B cell (primary cell): ENCODE measurements at regions not wholly inside any gene's neighbourhood (a gene's known extent, or its start where the extent isn't known, plus 50 kb on each side); places are given as distances from the start of the nearest gene placed in this dataset.
"Not testable (repeated sequence)": the region's sequence is repeated elsewhere in the genome, so short reads cannot be mapped to it uniquely, and the experiment has no call there.

Source experiments
- ATAC-seq: fragments of 200-7000 bp; cut with Tn5 transposase; one replicate; pipeline ENCODE4 v1.10.0; 2021; ENCODE audit warnings: low read depth, mild to moderate bottlenecking, moderate number of reproducible peaks, moderate library complexity
- CTCF ChIA-PET: fragments of 350-600 bp; sonication (Branson Sonifier 250); formaldehyde crosslinking; loops from one replicate; lab custom pipeline; 2021; ENCODE audit warnings: antibody characterized with exemption, inconsistent platforms; lab: Charles Lee
- POLR2A ChIA-PET: fragments of 350-600 bp; sonication (Branson Sonifier 250); formaldehyde crosslinking; loops from one replicate; lab custom pipeline; 2021; ENCODE audit warnings: antibody characterized with exemption; lab: Charles Lee
- DNase-seq: peaks from one replicate; pipeline ENCODE4 v3.0.0; 2013
- H2AFZ ChIP-seq: 2 replicates; pipeline ENCODE4 v1.6.1; 2012; ENCODE audit warnings: mild to moderate bottlenecking, low read depth, low read length; ENCODE audit not compliant: insufficient read depth, poor library complexity, severe bottlenecking
- H3K27ac ChIP-seq, 2 donors: 1 replicate in 1 of 2; 2 replicates in 1 of 2; pipeline ENCODE4 v1.5.1; 2012 to 2013; ENCODE audit warnings: low read length in 2 of 2, mild to moderate bottlenecking in 2 of 2, moderate library complexity in 1 of 2
- H3K27me3 ChIP-seq, 4 experiments: fragments of 200-600 bp in 1 of 4; sonication (generic) in 1 of 4; replicated peaks in 1 of 4; 1 replicate in 2 of 4; 2 replicates in 2 of 4; pipeline versions ENCODE4 v1.6.1 to v1.7.0; 2013 to 2016; ENCODE audit warnings: low read length in 3 of 4, mild to moderate bottlenecking in 2 of 4, mixed read lengths in 1 of 4, moderate library complexity in 1 of 4; ENCODE audit not compliant: insufficient read depth in 4 of 4, control insufficient read depth in 3 of 4; ENCODE audit errors: control extremely low read depth in 1 of 4
- H3K36me3 ChIP-seq, 2 experiments: replicated peaks in 1 of 2; 1 replicate in 1 of 2; 2 replicates in 1 of 2; pipeline versions ENCODE4 v1.6.1 to v1.7.1; 2013; ENCODE audit warnings: low read length in 1 of 2; ENCODE audit not compliant: insufficient read depth in 2 of 2, control insufficient read depth in 1 of 2; ENCODE audit errors: control extremely low read depth in 1 of 2, extremely low read depth in 1 of 2
- H3K4me1 ChIP-seq, 2 donors: fragments of 200-600 bp in 1 of 2; sonication (generic) in 1 of 2; 1 replicate in 1 of 2; 2 replicates in 1 of 2; pipeline versions ENCODE4 v1.5.1 to v1.6.1; 2013 to 2017; ENCODE audit warnings: low read length in 2 of 2; ENCODE audit not compliant: control insufficient read depth in 2 of 2, insufficient read depth in 2 of 2
- H3K4me2 ChIP-seq: replicated peaks from 2 replicates; pipeline ENCODE3; 2012; ENCODE audit warnings: mild to moderate bottlenecking, low read depth, low read length; ENCODE audit not compliant: poor library complexity, severe bottlenecking
- H3K4me3 ChIP-seq, 5 experiments: fragments of 200-600 bp in 1 of 5; sonication (generic) in 1 of 5; 1 replicate in 3 of 5; 2 replicates in 2 of 5; pipeline versions ENCODE4 v1.5.1 to v1.7.0; 2011 to 2016; ENCODE audit warnings: low read length in 4 of 5, mild to moderate bottlenecking in 4 of 5, low read depth in 2 of 5, control low read depth in 1 of 5, moderate library complexity in 1 of 5; ENCODE audit not compliant: insufficient read depth in 1 of 5; ENCODE audit errors: control extremely low read depth in 1 of 5, extremely low read depth in 1 of 5
- H3K79me2 ChIP-seq: fragments of 200-600 bp; sonication (generic); one replicate; pipeline ENCODE4 v1.6.0; 2016; ENCODE audit warnings: low read length; ENCODE audit not compliant: control insufficient read depth, insufficient read depth
- H3K9ac ChIP-seq: fragments of 200-600 bp; sonication (generic); 2 replicates; pipeline ENCODE4 v1.6.1; 2017; ENCODE audit warnings: mild to moderate bottlenecking, low read length, moderate library complexity
- H3K9me3 ChIP-seq, 3 donors: one replicate each; pipeline versions ENCODE4 v1.6.1 to v1.7.1; 2013; ENCODE audit warnings: low read length in 2 of 3; ENCODE audit not compliant: control insufficient read depth in 2 of 3, insufficient read depth in 1 of 3; ENCODE audit errors: control extremely low read depth in 1 of 3
- H4K20me1 ChIP-seq: 2 replicates; pipeline ENCODE4 v1.6.0; 2012; ENCODE audit warnings: mild to moderate bottlenecking, low read length; ENCODE audit not compliant: insufficient read depth, control insufficient read depth, poor library complexity, severe bottlenecking
- H3K27ac Mint-ChIP-seq: one replicate; pipeline ENCODE4 v1.8.0; 2021; ENCODE audit warnings: mixed read lengths
- H3K27me3 Mint-ChIP-seq: one replicate; pipeline ENCODE4 v1.8.0; 2021; ENCODE audit warnings: mixed read lengths
- H3K4me1 Mint-ChIP-seq: one replicate; pipeline ENCODE4 v1.8.0; 2021; ENCODE audit warnings: mixed read lengths
- H3K4me3 Mint-ChIP-seq: one replicate; pipeline ENCODE4 v1.8.0; 2021; ENCODE audit warnings: mixed read lengths
- H3K9me3 Mint-ChIP-seq: one replicate; pipeline ENCODE4 v1.8.0; 2022; ENCODE audit warnings: mixed read lengths; ENCODE audit not compliant: insufficient read depth
- WGBS: methylation state at CpG from one replicate; pipeline ENCODE4 v1.1.5; 2013; ENCODE audit warnings: missing lambda C conversion rate; ENCODE audit not compliant: insufficient coverage; 5-methylcytosine and 5-hydroxymethylcytosine counted together
- intact Hi-C: fragments of 100-400 bp; cut with micrococcal nuclease; formaldehyde crosslinking; loops from one replicate; pipeline ENCODE4 v1.10.0; 2022

DNA sequence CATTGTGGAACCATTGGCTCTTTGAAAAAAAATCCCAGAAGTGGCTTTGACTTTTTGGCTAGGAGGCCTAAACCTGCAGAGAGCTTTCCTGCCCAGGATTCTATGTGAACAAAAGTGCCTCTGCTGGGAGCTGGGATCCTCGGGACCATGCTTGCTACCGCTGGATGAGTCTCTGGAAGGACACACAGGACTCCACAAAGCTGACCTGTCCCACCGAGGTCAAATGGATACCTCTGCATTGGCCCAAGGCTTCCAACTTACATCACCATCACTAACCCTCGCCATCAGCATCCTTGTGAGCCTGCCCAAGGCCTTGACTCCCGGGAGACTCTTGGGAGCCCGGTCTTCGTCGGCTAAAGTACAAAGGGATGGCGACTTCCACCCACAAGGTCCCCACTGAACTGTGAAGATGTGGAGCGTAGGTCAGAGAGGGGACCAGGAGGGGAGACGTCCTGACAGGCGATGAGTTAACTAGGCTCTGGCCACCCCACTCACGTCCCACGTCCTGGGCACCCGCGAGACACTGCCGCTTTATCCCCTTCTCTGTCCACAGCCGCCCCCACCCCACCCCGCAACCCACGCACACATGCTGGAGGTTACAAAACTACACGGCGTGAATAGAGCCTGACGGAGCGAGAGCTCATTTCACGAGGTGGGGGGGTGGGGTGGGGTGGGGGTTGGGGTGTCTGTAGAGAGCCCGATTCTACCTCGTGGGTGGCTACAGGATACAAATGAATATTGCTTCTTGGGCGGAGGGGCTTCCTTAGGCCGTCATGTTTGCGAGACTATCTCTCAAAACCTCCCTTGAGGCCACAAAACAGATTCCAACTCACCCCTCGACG, 3906.8 kb upstream of the OR11H1 start:
- H3K27ac ChIP-seq, H4K20me1 ChIP-seq, H3K4me3 ChIP-seq, POLR2A ChIA-PET, H3K27ac Mint-ChIP-seq, H2AFZ ChIP-seq, H3K27me3 ChIP-seq, H3K4me1 Mint-ChIP-seq, H3K4me3 Mint-ChIP-seq, H3K27me3 Mint-ChIP-seq, intact Hi-C loops, CTCF ChIA-PET, H3K79me2 ChIP-seq, H3K9ac ChIP-seq, H3K36me3 ChIP-seq, DNase-seq, ATAC-seq, H3K4me2 ChIP-seq, H3K4me1 ChIP-seq: not testable (repeated sequence)
- H3K9me3 Mint-ChIP-seq: peaks cover 28% of the 10 kb centered on the region
- 84% methylated on average over 22 of the region's 32 CpGs for WGBS
- H3K9me3 ChIP-seq: peaks cover 0 to 40% (median 1%) of the 10 kb centered on the region in 3 donors

DNA sequence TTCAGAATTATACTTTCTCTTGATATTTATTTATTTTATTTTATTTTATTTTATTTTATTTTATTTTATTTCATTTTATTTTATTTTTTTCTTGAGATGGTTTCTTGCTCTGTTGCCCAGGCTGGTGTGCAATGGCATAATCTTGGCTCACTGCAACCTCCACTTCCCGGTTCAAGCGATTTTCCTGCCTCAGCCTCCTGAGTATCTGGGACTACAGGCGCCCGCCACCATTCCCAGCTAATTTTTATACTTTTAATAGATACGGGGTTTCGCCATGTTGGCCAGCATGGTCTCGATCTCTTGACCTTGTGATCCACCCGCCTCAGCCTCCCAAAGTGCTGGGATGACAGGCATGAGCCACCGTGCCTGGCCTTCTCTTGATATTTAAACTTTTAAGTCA, 3905.2 kb upstream of the OR11H1 start:
- H4K20me1 ChIP-seq, CTCF ChIA-PET, H3K4me3 ChIP-seq, H3K4me1 Mint-ChIP-seq, H3K79me2 ChIP-seq, H3K36me3 ChIP-seq, H3K27ac Mint-ChIP-seq, H3K9ac ChIP-seq, H3K4me2 ChIP-seq, H3K27ac ChIP-seq, POLR2A ChIA-PET, H2AFZ ChIP-seq, H3K4me3 Mint-ChIP-seq, H3K4me1 ChIP-seq, ATAC-seq, H3K27me3 Mint-ChIP-seq, intact Hi-C loops, DNase-seq, H3K27me3 ChIP-seq: not testable (repeated sequence)
- H3K9me3 ChIP-seq: peaks cover 0 to 47% (median 1%) of the 10 kb centered on the region in 3 donors
- H3K9me3 Mint-ChIP-seq: peaks cover 26% of the 10 kb centered on the region
- 92% methylated on average over 8 of the region's 9 CpGs for WGBS

- H3K4me1 Mint-ChIP-seq, H4K20me1 ChIP-seq, H3K27ac ChIP-seq, H3K4me2 ChIP-seq, H3K4me1 ChIP-seq, H3K36me3 ChIP-seq, H3K27ac Mint-ChIP-seq, H3K4me3 Mint-ChIP-seq, POLR2A ChIA-PET, DNase-seq, CTCF ChIA-PET, intact Hi-C loops, H3K79me2 ChIP-seq, H3K9ac ChIP-seq, H2AFZ ChIP-seq, H3K27me3 ChIP-seq, H3K27me3 Mint-ChIP-seq, H3K4me3 ChIP-seq, ATAC-seq: not testable (repeated sequence)
- 88% methylated on average over 28 of the region's 30 CpGs for WGBS
- peaks cover 15% of the 10 kb centered on the region for H3K9me3 Mint-ChIP-seq
- peaks cover 1 to 67% (median 8%) of the 10 kb centered on the region in 3 donors for H3K9me3 ChIP-seq
These were observed 3902.1 kb upstream of the OR11H1 start for GRCh38 chr22:11625711-11626421.
